HL-60 (cell line): ENCODE measurements at regions not wholly inside any gene's neighbourhood (a gene's known extent, or its start where the extent isn't known, plus 50 kb on each side); places are given as distances from the start of the nearest gene placed in this dataset.
"Not testable (repeated sequence)": the region's sequence is repeated elsewhere in the genome, so short reads cannot be mapped to it uniquely, and the experiment has no call there.

Source experiments
- DNase-seq, 2 experiments: peaks; one replicate each; pipeline ENCODE4 v3.0.0-alpha.2; 2010 to 2020; ENCODE audit warnings: low read depth in 1 of 2, low spot score in 1 of 2
- H3K27ac ChIP-seq: fragments of 250-450 bp; sonication (Bioruptor Pico); replicated peaks from 2 replicates; pipeline ENCODE4 v1.5.1; 2020; ENCODE audit warnings: mild to moderate bottlenecking, moderate library complexity
- H3K27me3 ChIP-seq: fragments of 250-450 bp; sonication (Bioruptor Pico); 2 replicates; pipeline ENCODE4 v1.5.1; 2021; ENCODE audit warnings: mild to moderate bottlenecking, moderate library complexity; ENCODE audit not compliant: insufficient read depth, poor library complexity, severe bottlenecking
- H3K4me3 ChIP-seq: replicated peaks from 2 replicates; pipeline ENCODE4 v1.5.1; 2011; ENCODE audit warnings: mild to moderate bottlenecking, control low read depth, low read length; ENCODE audit not compliant: insufficient read depth
- CTCF ChIP-seq: IDR thresholded peaks from one replicate; pipeline ENCODE4 v1.5.1; 2011; ENCODE audit warnings: low read length, control low read depth, inconsistent platforms; ENCODE audit not compliant: insufficient read depth
- GABPA ChIP-seq: IDR thresholded peaks from 2 replicates; pipeline ENCODE4 v1.6.1; 2012; ENCODE audit warnings: low read depth
- POLR2AphosphoS5 ChIP-seq: IDR thresholded peaks from 2 replicates; pipeline ENCODE4 v1.6.1; 2012; ENCODE audit warnings: low read depth
- REST ChIP-seq: IDR thresholded peaks from 2 replicates; pipeline ENCODE4 v1.6.1; 2012; ENCODE audit warnings: low read depth; ENCODE audit not compliant: insufficient replicate concordance
- SPI1 ChIP-seq: IDR thresholded peaks from 2 replicates; pipeline ENCODE4 v1.6.1; 2012; ENCODE audit warnings: low read depth, mild to moderate bottlenecking, borderline replicate concordance

GRCh38 chr1:43101061-43101460 is 71.0 kb downstream of the EBNA1BP2 start:
- DNase-seq, result no peak
- TF ChIP-seq POLR2AphosphoS5 (no peak), SPI1 (no peak), REST (no peak)
- H3K27ac ChIP-seq, result no peak overlapping the region

GRCh38 chr1:43098200-43098599 is 73.9 kb downstream of the EBNA1BP2 start:
- no peaks in the 10 kb centered on the region for H3K27me3 ChIP-seq
- TF ChIP-seq POLR2AphosphoS5 (no peak), SPI1 (no peak), CTCF (no peak), REST (no peak), GABPA (no peak)

More at GRCh38 chr1:43101061-43101460, 71.0 kb downstream of the EBNA1BP2 start:
- Histone ChIP-seq H3K4me3 (no peak overlapping the region), H3K27me3 (no peaks in the 10 kb centered on the region)

GRCh38 chr1:43096528-43096927 is 75.6 kb downstream of the EBNA1BP2 start:
- not testable (repeated sequence) for H3K27me3 ChIP-seq, H3K27ac ChIP-seq, H3K4me3 ChIP-seq, DNase-seq

More at GRCh38 chr1:43098200-43098599, 73.9 kb downstream of the EBNA1BP2 start:
- H3K4me3 ChIP-seq, result no peak overlapping the region
- DNase-seq, result no peak
- no peak overlapping the region for H3K27ac ChIP-seq

GRCh38 chr1:43090812-43091211 is 81.3 kb downstream of the EBNA1BP2 start:
- H3K4me3 ChIP-seq, H3K27me3 ChIP-seq, DNase-seq, H3K27ac ChIP-seq: not testable (repeated sequence)

GRCh38 chr1:43090157-43090556 is 81.9 kb downstream of the EBNA1BP2 start:
- H3K4me3 ChIP-seq, H3K27me3 ChIP-seq, DNase-seq, H3K27ac ChIP-seq: not testable (repeated sequence)

GRCh38 chr1:43083375-43083891 is 88.7 kb downstream of the EBNA1BP2 start:
- Histone ChIP-seq H3K27ac (no peak overlapping the region), H3K27me3 (peaks cover 3% of the 10 kb centered on the region), H3K4me3 (no peak overlapping the region)
- TF ChIP-seq SPI1 (no peak), CTCF (no peak), POLR2AphosphoS5 (no peak), GABPA (no peak), REST (no peak)
- DNase-seq, result no peak
